Keratinocyte (primary cell): ENCODE measurements at regions not wholly inside any gene's neighbourhood (a gene's known extent, or its start where the extent isn't known, plus 50 kb on each side); places are given as distances from the start of the nearest gene placed in this dataset.

Experiments used
- DNase-seq: peaks from one replicate; pipeline ENCODE4 v3.0.0-alpha.2; 2011; ENCODE audit warnings: low read depth, missing footprints, low spot score
- FAIRE-seq: peaks from 2 replicates; lab custom pipeline; 2011; peaks lifted over from hg19 to GRCh38; lab: Jason Lieb, UNC
- H2AFZ ChIP-seq: 2 replicates; pipeline ENCODE4 v1.6.0; 2012; ENCODE audit warnings: low read length, control low read depth, inconsistent platforms; ENCODE audit not compliant: control insufficient read depth
- H3K27ac ChIP-seq: 2 replicates; pipeline ENCODE4 v1.5.1; 2011; ENCODE audit warnings: low read length; ENCODE audit not compliant: control insufficient read depth, insufficient read depth
- H3K27me3 ChIP-seq: 3 replicates; pipeline ENCODE4 v1.6.0; 2011; ENCODE audit warnings: low read length; ENCODE audit not compliant: control insufficient read depth, insufficient read depth; ENCODE audit errors: extremely low read depth
- H3K36me3 ChIP-seq, 2 experiments: 2 replicates in 1 of 2; 3 replicates in 1 of 2; pipeline ENCODE4 v1.5.1; 2011; ENCODE audit warnings: low read length in 2 of 2, mild to moderate bottlenecking in 1 of 2; ENCODE audit not compliant: control insufficient read depth in 2 of 2, insufficient read depth in 2 of 2; ENCODE audit errors: extremely low read depth in 1 of 2
- H3K4me1 ChIP-seq: 3 replicates; pipeline ENCODE4 v1.5.1; 2011; ENCODE audit warnings: low read length; ENCODE audit not compliant: control insufficient read depth, insufficient read depth; ENCODE audit errors: extremely low read depth
- H3K4me2 ChIP-seq: 3 replicates; pipeline ENCODE4 v1.6.0; 2011; ENCODE audit warnings: low read depth, low read length; ENCODE audit not compliant: control insufficient read depth, insufficient read depth; ENCODE audit errors: extremely low read depth
- H3K4me3 ChIP-seq, 3 experiments: fragments of 200-600 bp in 1 of 3; sonication (generic) in 1 of 3; 2 replicates in 2 of 3; 3 replicates in 1 of 3; pipeline ENCODE4 v1.5.1; 2011 to 2016; ENCODE audit warnings: low read length in 3 of 3, mild to moderate bottlenecking in 3 of 3, control low read depth in 2 of 3, inconsistent platforms in 1 of 3, low read depth in 1 of 3, mixed read lengths in 1 of 3, mixed run types in 1 of 3, moderate library complexity in 1 of 3; ENCODE audit not compliant: control insufficient read depth in 2 of 3, insufficient read depth in 2 of 3; ENCODE audit errors: extremely low read depth in 1 of 3
- H3K79me2 ChIP-seq: 2 replicates; pipeline ENCODE4 v1.6.0; 2012; ENCODE audit warnings: low read length; ENCODE audit not compliant: control insufficient read depth, insufficient read depth
- H3K9ac ChIP-seq: 3 replicates; pipeline ENCODE4 v1.6.0; 2011; ENCODE audit warnings: low read length; ENCODE audit not compliant: control insufficient read depth, insufficient read depth; ENCODE audit errors: extremely low read depth
- H3K9me1 ChIP-seq: 3 replicates; pipeline ENCODE4 v1.6.0; 2011; ENCODE audit warnings: low read length; ENCODE audit not compliant: control insufficient read depth, insufficient read depth; ENCODE audit errors: extremely low read depth
- H3K9me3 ChIP-seq: 2 replicates; pipeline ENCODE4 v1.5.1; 2012; ENCODE audit warnings: low read depth, low read length; ENCODE audit not compliant: control insufficient read depth
- H4K20me1 ChIP-seq: 3 replicates; pipeline ENCODE4 v1.6.0; 2011; ENCODE audit warnings: low read length; ENCODE audit not compliant: control insufficient read depth, insufficient read depth; ENCODE audit errors: extremely low read depth
- CTCF ChIP-seq, 3 experiments: IDR thresholded peaks in 1 of 3; conservative IDR thresholded peaks in 1 of 3; optimal IDR thresholded peaks in 1 of 3; 2 replicates in 2 of 3; 3 replicates in 1 of 3; pipeline versions ENCODE3 to v1.5.1; 2011; ENCODE audit warnings: low read length in 3 of 3, mild to moderate bottlenecking in 3 of 3, moderate library complexity in 2 of 3, control low read depth in 1 of 3, inconsistent platforms in 1 of 3; ENCODE audit not compliant: insufficient read depth in 2 of 3; ENCODE audit errors: extremely low read depth in 1 of 3
- EZH2 ChIP-seq: IDR thresholded peaks from one replicate; pipeline ENCODE4 v1.6.1; 2012; ENCODE audit warnings: inconsistent platforms, mild to moderate bottlenecking, low read length, moderate library complexity
- dilution Hi-C: fragments of 300-500 bp; cut with MboI; formaldehyde crosslinking; loops from one replicate; pipeline ENCODE4 v1.7.0; 2020; ENCODE audit warnings: low sequenced_read_pairs; ENCODE audit not compliant: extremely low pct_ligation_motif_present

- Histone ChIP-seq H3K9ac (no peak overlapping the region), H4K20me1 (no peaks in the 10 kb centered on the region), H2AFZ (no peak overlapping the region), H3K36me3 (no peaks in the 10 kb centered on the region), H3K79me2 (no peaks in the 10 kb centered on the region), H3K27me3 (peaks cover 3% of the 10 kb centered on the region), H3K4me2 (no peak overlapping the region), H3K4me1 (peaks cover 6% of the 10 kb centered on the region), H3K9me1 (no peaks in the 10 kb centered on the region), H3K4me3 (no peak overlapping the region), H3K27ac (no peak overlapping the region), H3K9me3 (no peaks in the 10 kb centered on the region)
- no peak for DNase-seq
- dilution Hi-C loops: no loop called here
- FAIRE-seq: no peak
- TF ChIP-seq CTCF (optimal IDR thresholded peaks at IDR 0.05 in 1 of 3, IDR thresholded peaks at IDR 0.05 in 1 of 3, conservative IDR thresholded peaks at IDR 0.05 in 1 of 3; ENCODE audit: extremely low read depth in 1 of 3, insufficient read depth in 2 of 3, low read length in 3 of 3): no peak
- no peak for TF ChIP-seq EZH2
Measured at GRCh38 chr16:87163637-87164036, 153.6 kb downstream of the C16orf95 start.

- DNase-seq (no peak), FAIRE-seq (no peak)
- no peak overlapping the region for H3K4me2 ChIP-seq
- H3K36me3 ChIP-seq: no peaks in the 10 kb centered on the region
- no peak overlapping the region for H3K27ac ChIP-seq
- H3K9me3 ChIP-seq: no peaks in the 10 kb centered on the region
- TF ChIP-seq CTCF (optimal IDR thresholded peaks at IDR 0.05 in 1 of 3, IDR thresholded peaks at IDR 0.05 in 1 of 3, conservative IDR thresholded peaks at IDR 0.05 in 1 of 3; ENCODE audit: extremely low read depth in 1 of 3, insufficient read depth in 2 of 3, low read length in 3 of 3): no peak
- TF ChIP-seq EZH2: no peak
- H3K9me1 ChIP-seq: no peaks in the 10 kb centered on the region
- H3K79me2 ChIP-seq: no peaks in the 10 kb centered on the region
- H2AFZ ChIP-seq: no peak overlapping the region
- dilution Hi-C loops: no loop called here
- H3K9ac ChIP-seq: no peak overlapping the region
- no peaks in the 10 kb centered on the region for H3K27me3 ChIP-seq
- peaks cover 6% of the 10 kb centered on the region for H3K4me1 ChIP-seq
- H4K20me1 ChIP-seq: no peaks in the 10 kb centered on the region
- no peak overlapping the region for H3K4me3 ChIP-seq
Measured at GRCh38 chr16:87165151-87165550, 152.0 kb downstream of the C16orf95 start.
